ENCODE measurements at regions not wholly inside any gene's neighbourhood (a gene's known extent, or its start where the extent isn't known, plus 50 kb on each side); places are given as distances from the start of the nearest gene placed in this dataset.

DNA sequence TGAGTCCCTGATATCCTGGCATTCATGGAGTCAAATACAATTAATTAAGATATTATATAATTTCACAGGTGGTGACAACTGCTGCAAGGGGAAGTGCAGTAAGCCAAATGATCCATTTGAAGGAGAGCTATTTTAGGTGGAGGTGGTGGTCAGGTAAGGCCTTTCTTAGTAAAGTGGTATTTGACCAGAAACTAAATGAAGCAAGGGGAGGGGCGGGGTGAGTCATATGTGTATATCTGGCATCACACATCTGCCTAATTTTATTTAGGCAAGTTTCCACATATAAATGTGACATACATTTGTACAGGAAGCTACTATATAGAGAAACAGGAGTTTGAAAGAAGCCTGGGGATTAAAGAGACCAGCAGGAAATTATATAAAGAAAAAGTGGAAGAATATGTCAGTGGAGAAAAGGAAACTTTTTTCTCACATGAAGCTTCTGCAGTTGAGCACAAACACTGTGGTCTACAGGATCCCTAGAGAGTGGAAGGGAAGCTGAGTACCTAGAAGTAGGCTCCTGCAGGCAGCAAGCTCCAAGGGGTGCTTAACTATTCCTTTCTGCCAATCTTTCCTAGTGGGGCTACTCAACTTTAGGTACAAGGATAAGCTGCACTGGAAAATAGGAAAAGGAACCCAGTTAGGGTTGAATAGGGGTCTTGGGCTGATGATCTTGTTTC is 99.6 kb downstream of the OGFRL1 start:
- TF ChIP-seq, protein P1, sequence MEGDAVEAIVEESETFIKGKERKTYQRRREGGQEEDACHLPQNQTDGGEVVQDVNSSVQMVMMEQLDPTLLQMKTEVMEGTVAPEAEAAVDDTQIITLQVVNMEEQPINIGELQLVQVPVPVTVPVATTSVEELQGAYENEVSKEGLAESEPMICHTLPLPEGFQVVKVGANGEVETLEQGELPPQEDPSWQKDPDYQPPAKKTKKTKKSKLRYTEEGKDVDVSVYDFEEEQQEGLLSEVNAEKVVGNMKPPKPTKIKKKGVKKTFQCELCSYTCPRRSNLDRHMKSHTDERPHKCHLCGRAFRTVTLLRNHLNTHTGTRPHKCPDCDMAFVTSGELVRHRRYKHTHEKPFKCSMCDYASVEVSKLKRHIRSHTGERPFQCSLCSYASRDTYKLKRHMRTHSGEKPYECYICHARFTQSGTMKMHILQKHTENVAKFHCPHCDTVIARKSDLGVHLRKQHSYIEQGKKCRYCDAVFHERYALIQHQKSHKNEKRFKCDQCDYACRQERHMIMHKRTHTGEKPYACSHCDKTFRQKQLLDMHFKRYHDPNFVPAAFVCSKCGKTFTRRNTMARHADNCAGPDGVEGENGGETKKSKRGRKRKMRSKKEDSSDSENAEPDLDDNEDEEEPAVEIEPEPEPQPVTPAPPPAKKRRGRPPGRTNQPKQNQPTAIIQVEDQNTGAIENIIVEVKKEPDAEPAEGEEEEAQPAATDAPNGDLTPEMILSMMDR (conservative IDR thresholded peaks at IDR 0.05; ENCODE audit: low read length) = no peak
- no peak for TF ChIP-seq EZH2phosphoT487 (IDR thresholded peaks at IDR 0.05; ENCODE audit: borderline replicate concordance, low read depth, low read length)
